HG03354 (cell line): ENCODE measurements at regions not wholly inside any gene's neighbourhood (a gene's known extent, or its start where the extent isn't known, plus 50 kb on each side); places are given as distances from the start of the nearest gene placed in this dataset.
"Not testable (repeated sequence)": the region's sequence is repeated elsewhere in the genome, so short reads cannot be mapped to it uniquely, and the experiment has no call there.

Experiments
- ATAC-seq: cut with Tn5 transposase; IDR thresholded peaks from one replicate; pipeline ENCODE4 v1.9.1; 2021; ENCODE audit warnings: mild to moderate bottlenecking; ENCODE audit not compliant: unreplicated experiment, poor library complexity, severe bottlenecking

DNA sequence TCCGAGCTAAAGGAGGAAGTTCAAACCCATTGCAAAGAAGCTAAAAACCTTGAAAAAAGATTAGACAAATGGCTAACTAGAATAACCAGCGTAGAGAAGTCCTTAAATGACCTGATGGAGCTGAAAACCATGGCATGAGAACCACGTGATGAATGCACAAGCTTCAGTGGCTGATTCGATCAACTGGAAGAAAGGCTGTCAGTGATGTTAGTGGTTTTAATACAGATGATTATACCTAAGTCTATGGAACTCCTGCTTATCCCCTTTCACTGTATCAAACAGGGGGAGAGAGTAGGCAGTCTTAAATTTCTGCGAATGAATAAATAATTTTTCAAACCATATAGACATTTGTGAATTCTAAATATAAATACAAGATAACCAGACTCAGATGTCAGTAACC is 512.7 kb downstream of the PRKD1 start:
- ATAC-seq, result not testable (repeated sequence)

DNA sequence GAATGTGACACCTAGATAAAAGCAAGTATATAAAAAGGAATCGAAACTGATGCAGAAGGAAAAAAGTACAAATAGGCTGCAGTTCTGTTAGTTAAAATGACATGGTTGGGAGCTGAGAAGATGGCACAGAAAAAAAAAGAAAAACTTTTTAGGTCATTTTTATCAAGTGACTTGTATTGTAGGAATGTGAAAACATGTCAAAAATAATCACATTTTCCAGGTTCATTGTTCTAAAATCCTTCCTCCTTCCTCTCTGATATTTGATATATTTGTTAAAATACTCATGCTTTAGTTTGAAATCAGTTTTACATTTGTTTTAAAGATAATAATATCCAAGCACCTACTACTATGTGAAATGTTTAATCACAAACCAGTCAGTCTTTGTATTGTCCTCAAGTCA is 507.9 kb downstream of the PRKD1 start:
- ATAC-seq, result no peak

DNA sequence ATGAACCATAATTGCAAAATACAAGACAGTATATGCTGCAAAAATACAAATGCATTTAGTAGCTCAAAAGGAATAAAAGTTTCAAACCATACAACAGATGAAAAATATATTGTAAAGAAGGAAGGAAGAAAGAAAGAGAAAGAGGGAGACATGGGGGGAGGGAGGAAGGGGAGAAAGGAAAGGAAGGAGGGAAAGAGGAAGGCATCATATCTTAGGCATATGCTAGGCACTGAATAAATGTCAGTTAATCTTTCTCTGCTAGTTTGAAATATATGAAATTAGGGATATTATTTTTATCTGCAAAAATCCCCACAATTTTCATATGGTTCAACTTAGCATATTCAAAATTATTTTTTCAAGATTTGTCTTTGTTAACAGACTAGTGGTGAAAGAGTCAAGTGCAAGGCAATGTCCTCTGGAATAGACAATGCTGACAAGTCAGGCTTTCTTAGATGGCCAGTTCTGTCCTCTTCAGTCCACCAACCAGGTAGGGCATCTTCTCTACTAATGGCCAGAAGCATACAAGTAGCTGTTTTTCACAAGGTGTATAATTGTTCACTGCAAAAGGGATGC is 506.4 kb downstream of the PRKD1 start:
- no peak for ATAC-seq

DNA sequence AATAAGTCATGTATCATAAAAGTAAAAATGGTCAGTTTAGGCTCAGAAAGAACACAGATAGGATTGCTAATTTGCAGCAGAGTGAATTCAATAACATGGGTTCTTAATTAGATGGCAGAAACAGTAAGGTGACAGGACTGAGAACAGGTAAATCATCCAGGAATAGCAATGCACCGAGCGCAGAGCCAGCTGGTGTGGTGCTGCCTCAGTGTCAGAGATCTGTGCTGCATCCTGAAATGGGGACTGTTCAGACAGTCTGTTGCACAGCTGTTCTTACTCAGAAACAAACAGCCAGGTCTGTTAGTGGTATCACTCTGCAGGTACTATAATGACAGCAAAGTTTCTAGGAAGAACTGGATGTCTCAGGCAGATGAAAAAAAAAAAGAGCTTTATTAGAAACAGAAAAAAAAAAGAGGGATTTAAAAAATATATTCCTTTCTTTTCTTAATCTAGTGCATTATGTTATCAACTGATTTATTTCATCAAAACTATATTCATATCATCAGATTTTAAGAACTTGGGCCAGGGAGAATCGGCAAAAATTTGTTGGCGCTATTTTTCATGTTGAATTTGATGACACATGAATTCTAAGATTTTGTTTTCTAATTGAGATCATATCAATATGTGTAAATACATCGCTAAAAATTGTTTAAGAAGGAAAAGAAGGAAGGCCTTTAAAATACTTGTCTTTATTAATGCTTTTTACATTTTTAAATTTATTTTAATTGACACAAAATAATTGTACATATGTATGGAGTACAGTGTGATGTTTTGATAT is 501.8 kb downstream of the PRKD1 start:
- no peak for ATAC-seq

DNA sequence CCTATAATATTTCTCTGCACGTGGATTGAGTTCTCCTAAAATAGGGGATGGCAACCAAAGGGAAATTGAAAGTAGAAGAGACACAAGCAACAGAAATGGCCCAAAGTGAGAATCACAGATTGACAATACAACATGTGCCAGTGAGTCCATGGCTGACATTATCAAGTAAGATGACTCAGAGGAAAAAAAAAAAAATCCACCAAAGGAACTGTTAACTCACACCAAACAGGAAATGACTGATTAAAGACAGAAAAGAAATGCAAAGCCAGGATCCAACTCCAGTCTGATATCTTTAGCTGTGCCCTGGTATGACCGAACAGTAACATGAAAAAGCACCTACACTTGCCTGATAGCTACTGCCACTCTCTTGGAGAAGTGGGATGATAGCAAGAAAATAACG is 485.0 kb downstream of the PRKD1 start:
- no peak for ATAC-seq

DNA sequence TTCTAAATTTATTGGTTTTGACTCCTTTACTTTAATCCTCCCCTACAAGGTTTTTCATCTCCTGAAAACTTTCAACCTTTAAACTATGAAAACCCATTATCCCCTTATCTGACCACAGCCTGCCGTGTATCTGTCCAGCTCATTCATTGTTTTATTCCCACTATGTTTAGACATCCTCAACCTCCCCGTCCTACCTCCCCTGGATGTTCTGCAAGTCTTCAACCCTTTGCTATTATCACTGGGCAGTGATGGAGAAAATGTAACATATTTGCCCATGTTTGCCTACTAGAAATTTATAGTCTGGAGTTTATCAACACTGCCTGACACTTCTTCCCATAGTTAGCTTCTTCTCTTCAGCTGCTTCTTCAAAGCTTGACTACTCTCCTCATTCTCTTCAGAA is 483.4 kb downstream of the PRKD1 start:
- no peak for ATAC-seq

GRCh38 chr14:29444805-29445204 is 482.8 kb downstream of the PRKD1 start:
- no peak for ATAC-seq

GRCh38 chr14:29446971-29447370 is 480.7 kb downstream of the PRKD1 start:
- no peak for ATAC-seq

DNA sequence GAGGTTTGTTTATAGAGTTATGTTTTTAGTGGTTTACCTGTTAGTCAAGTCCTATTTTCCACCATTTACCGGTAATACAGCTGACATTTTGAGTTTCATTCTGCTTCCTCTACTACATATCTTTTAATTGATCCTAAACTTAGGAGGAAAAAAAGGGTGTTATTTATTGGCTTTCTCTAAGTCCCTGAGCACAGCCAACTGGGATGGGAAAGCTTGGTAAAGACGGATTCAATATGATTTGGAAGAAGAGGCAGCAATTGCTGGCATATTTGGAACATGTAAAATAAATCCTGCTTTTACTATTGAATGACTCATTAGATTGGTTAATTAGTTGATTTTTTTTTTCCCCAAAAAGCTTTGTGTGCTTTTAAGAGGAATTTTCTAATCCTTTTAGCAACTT is 475.7 kb downstream of the PRKD1 start:
- no peak for ATAC-seq

DNA sequence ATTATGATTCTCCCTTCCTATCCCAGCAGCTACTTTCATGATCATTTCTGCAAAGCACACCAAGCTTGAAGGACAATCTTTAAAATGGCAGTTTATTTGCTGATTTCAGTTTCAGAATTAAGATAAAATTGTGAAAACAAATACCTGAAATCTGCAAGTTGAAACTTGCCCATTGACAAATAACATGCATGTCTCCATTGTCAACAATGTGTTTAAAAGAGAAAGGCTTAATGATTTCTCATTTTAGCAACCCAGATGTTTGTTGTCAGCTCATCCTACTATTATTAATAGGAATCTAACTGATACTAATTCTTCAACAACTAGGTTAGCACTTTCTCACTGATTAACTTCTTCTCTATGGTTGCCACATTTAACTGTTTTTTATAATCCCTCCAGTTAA is 474.6 kb downstream of the PRKD1 start:
- ATAC-seq, result no peak

DNA sequence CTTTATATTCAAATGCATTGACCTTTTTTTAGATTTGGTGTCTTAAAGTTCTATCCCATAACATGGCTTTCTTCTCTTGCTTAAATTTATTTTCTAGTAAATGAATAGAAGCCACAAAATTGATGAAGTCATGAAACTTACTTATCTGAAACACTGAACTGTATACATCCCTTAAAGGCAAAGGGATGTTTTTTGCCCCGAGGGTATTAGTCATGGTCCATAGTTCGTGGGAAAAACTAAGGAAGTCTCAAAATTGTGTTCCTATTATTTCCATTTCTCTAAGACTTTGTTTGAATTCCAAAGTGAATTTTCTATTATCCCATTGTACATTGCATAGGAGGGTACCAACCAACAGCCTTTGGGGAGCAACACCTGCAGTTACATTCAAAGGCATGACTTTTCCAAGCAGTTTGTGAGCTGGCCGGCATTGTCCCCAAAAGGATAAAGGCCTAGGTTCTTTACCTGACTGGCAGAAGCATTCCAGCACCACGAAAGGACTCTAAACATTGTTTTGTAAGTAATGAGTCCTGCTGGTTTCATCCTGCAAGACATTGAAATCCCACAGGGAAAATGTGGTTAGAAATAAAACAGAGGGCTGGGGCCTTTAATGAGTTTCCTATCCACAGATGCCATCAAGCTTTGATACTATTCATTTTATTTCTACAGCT is 473.5 kb downstream of the PRKD1 start:
- no peak for ATAC-seq

- ATAC-seq, result no peak
Measured at GRCh38 chr14:29458547-29458946, 469.1 kb downstream of the PRKD1 start.

- no peak for ATAC-seq
Measured at GRCh38 chr14:29459531-29459930, 468.1 kb downstream of the PRKD1 start.

- no peak for ATAC-seq
Measured at GRCh38 chr14:29459969-29460560, 467.6 kb downstream of the PRKD1 start.

DNA sequence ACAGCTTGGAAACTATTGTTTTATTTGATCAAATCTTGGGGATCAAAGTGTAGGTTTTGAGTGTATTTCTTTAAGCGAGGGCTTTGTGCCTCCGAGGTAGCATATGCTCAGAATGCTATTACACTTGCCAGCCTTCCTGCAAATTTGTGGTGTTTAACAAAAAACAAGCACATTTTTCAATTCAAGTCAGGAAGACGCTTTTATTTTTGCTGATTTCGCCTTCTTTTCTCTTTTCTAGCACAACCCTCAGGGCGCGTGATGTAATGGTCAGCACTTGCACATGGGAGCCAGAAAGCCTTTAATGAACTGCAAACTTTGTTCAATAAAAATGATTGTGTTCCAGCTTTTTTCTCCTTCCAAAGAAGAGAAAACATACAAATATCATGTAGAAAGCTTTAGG is 466.5 kb downstream of the PRKD1 start:
- ATAC-seq, result no peak

- ATAC-seq, result no peak
Measured at GRCh38 chr14:29461506-29461905, 466.1 kb downstream of the PRKD1 start.

DNA sequence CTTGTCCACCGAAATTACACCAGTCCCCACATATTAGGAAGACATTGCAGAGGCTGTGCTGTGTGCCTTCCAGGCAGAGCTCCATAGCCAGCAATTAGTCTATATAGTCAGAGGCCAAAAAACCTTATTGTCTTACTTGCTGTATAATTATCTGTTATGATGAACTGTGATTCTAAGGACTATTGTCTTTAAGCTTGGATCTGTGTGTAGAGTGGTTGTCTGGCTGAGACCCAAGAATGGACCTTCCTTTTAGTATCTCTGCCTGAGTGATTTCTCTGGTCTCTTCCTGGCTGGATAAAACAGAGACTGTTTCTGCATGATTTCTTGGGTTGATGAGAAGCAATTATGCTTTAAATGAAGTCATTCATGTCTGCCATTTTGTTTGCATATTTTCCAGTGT is 465.3 kb downstream of the PRKD1 start:
- ATAC-seq, result no peak

GRCh38 chr14:29462772-29463171 is 464.9 kb downstream of the PRKD1 start:
- no peak for ATAC-seq

GRCh38 chr14:29463727-29464395 is 463.8 kb downstream of the PRKD1 start:
- ATAC-seq, result no peak

- no peak for ATAC-seq
Measured at GRCh38 chr14:29465095-29465494, 462.6 kb downstream of the PRKD1 start.
